MM.1S (cell line): ENCODE measurements at regions not wholly inside any gene's neighbourhood (a gene's known extent, or its start where the extent isn't known, plus 50 kb on each side); places are given as distances from the start of the nearest gene placed in this dataset.

Source experiments
- DNase-seq: peaks from one replicate; pipeline ENCODE4 v3.0.0-alpha.2; 2015
- H2AFZ ChIP-seq: fragments of 300-600 bp; sonication (generic); 2 replicates; pipeline ENCODE4 v1.6.0; 2016; ENCODE audit warnings: antibody characterized with exemption, low read length
- H3F3A ChIP-seq: fragments of 300-600 bp; sonication (generic); 2 replicates; pipeline ENCODE4 v1.6.1; 2016; ENCODE audit warnings: mild to moderate bottlenecking, antibody characterized with exemption, low read length, moderate library complexity, mixed read lengths; ENCODE audit not compliant: insufficient read depth
- H3K27ac ChIP-seq: fragments of 300-600 bp; sonication (generic); 2 replicates; pipeline ENCODE4 v1.5.1; 2016; ENCODE audit warnings: mild to moderate bottlenecking, low read length
- H3K27me3 ChIP-seq: fragments of 300-600 bp; sonication (generic); replicated peaks from 2 replicates; pipeline ENCODE4 v1.6.0; 2016; ENCODE audit warnings: low read length; ENCODE audit not compliant: insufficient read depth
- H3K36me3 ChIP-seq: fragments of 300-600 bp; sonication (generic); replicated peaks from 2 replicates; pipeline ENCODE4 v1.6.1; 2016; ENCODE audit warnings: mild to moderate bottlenecking, low read length, mixed read lengths; ENCODE audit not compliant: insufficient read depth
- H3K4me1 ChIP-seq: fragments of 300-600 bp; sonication (generic); 2 replicates; pipeline ENCODE4 v1.6.1; 2016; ENCODE audit warnings: low read length, mixed read lengths
- H3K4me2 ChIP-seq: fragments of 300-600 bp; sonication (generic); 2 replicates; pipeline ENCODE4 v1.6.0; 2016; ENCODE audit warnings: low read depth, low read length
- H3K4me3 ChIP-seq: fragments of 300-600 bp; sonication (generic); 2 replicates; pipeline ENCODE4 v1.5.1; 2016; ENCODE audit warnings: low read length, mixed read lengths
- H3K79me2 ChIP-seq: fragments of 300-600 bp; sonication (generic); 2 replicates; pipeline ENCODE4 v1.6.1; 2016; ENCODE audit warnings: mixed run types, low read length, mixed read lengths
- H3K9ac ChIP-seq: fragments of 300-600 bp; sonication (generic); 2 replicates; pipeline ENCODE4 v1.6.1; 2016; ENCODE audit warnings: low read length, mixed read lengths
- H3K9me2 ChIP-seq: fragments of 300-600 bp; sonication (generic); replicated peaks from 2 replicates; pipeline ENCODE4 v1.6.1; 2016; ENCODE audit warnings: mild to moderate bottlenecking, low read length, mixed read lengths; ENCODE audit not compliant: insufficient read depth
- H3K9me3 ChIP-seq: fragments of 300-600 bp; sonication (generic); replicated peaks from 2 replicates; pipeline ENCODE4 v1.6.1; 2016; ENCODE audit warnings: mild to moderate bottlenecking, low read length, mixed read lengths; ENCODE audit not compliant: insufficient read depth
- H4K20me1 ChIP-seq: fragments of 300-600 bp; sonication (generic); 2 replicates; pipeline ENCODE4 v1.6.1; 2016; ENCODE audit warnings: mild to moderate bottlenecking, low read length, moderate library complexity, mixed read lengths; ENCODE audit not compliant: insufficient read depth
- CTCF ChIP-seq: fragments of 300-600 bp; sonication (generic); IDR thresholded peaks from 2 replicates; pipeline ENCODE4 v1.5.1; 2016; ENCODE audit warnings: antibody characterized with exemption, low read length, mixed read lengths
- EZH2 ChIP-seq: fragments of 300-600 bp; sonication (generic); optimal IDR thresholded peaks from 2 replicates; pipeline ENCODE3; 2017; ENCODE audit warnings: low read depth, mild to moderate bottlenecking, antibody characterized with exemption, low read length, mixed read lengths
- EZH2phosphoT487 ChIP-seq: fragments of 300-600 bp; sonication (generic); IDR thresholded peaks from 2 replicates; pipeline ENCODE4 v1.6.1; 2018; ENCODE audit warnings: antibody characterized with exemption, low read length

- Histone ChIP-seq H3K9ac (no peak overlapping the region), H4K20me1 (no peaks in the 10 kb centered on the region), H3K9me3 (no peaks in the 10 kb centered on the region), H3K36me3 (no peaks in the 10 kb centered on the region), H3K4me2 (no peak overlapping the region), H2AFZ (no peak overlapping the region), H3K4me1 (no peaks in the 10 kb centered on the region), H3K27me3 (no peaks in the 10 kb centered on the region), H3K27ac (no peak overlapping the region), H3K79me2 (no peaks in the 10 kb centered on the region), H3K4me3 (no peak overlapping the region), H3F3A (no peaks in the 10 kb centered on the region), H3K9me2 (no peaks in the 10 kb centered on the region)
- TF ChIP-seq CTCF (no peak), EZH2phosphoT487 (no peak), EZH2 (no peak)
- no peak for DNase-seq
Measured at GRCh38 chr6:9373308-9373707, 938.0 kb upstream of the SLC35B3 start.

- H3K27me3 ChIP-seq: no peaks in the 10 kb centered on the region
- no peak overlapping the region for H2AFZ ChIP-seq
- no peaks in the 10 kb centered on the region for H3K79me2 ChIP-seq
- H3F3A ChIP-seq: no peaks in the 10 kb centered on the region
- H3K4me3 ChIP-seq: no peak overlapping the region
- no peak overlapping the region for H3K9ac ChIP-seq
- DNase-seq: no peak
- H3K27ac ChIP-seq: no peak overlapping the region
- H3K9me2 ChIP-seq: no peaks in the 10 kb centered on the region
- TF ChIP-seq EZH2phosphoT487: no peak
- TF ChIP-seq EZH2: no peak
- TF ChIP-seq CTCF: no peak
- H3K36me3 ChIP-seq: no peaks in the 10 kb centered on the region
- no peaks in the 10 kb centered on the region for H3K4me1 ChIP-seq
- no peak overlapping the region for H3K4me2 ChIP-seq
- H3K9me3 ChIP-seq: no peaks in the 10 kb centered on the region
- H4K20me1 ChIP-seq: no peaks in the 10 kb centered on the region
Measured at GRCh38 chr6:9370480-9370879, 935.1 kb upstream of the SLC35B3 start.

- Histone ChIP-seq H4K20me1 (no peaks in the 10 kb centered on the region), H2AFZ (no peak overlapping the region), H3K4me2 (no peak overlapping the region), H3F3A (no peaks in the 10 kb centered on the region), H3K9me3 (no peaks in the 10 kb centered on the region), H3K27me3 (no peaks in the 10 kb centered on the region), H3K9me2 (no peaks in the 10 kb centered on the region), H3K79me2 (no peaks in the 10 kb centered on the region), H3K9ac (no peak overlapping the region), H3K4me1 (no peaks in the 10 kb centered on the region), H3K27ac (no peak overlapping the region), H3K4me3 (no peak overlapping the region), H3K36me3 (no peaks in the 10 kb centered on the region)
- no peak for TF ChIP-seq EZH2
- no peak for TF ChIP-seq CTCF
- TF ChIP-seq EZH2phosphoT487: no peak
- DNase-seq: no peak
Measured at GRCh38 chr6:9365378-9365777, 930.0 kb upstream of the SLC35B3 start.
